GM12891 (cell line): ENCODE measurements at regions not wholly inside any gene's neighbourhood (a gene's known extent, or its start where the extent isn't known, plus 50 kb on each side); places are given as distances from the start of the nearest gene placed in this dataset.

Experiments
- PAX5 ChIP-seq: IDR thresholded peaks from 2 replicates; pipeline ENCODE4 v1.6.1; 2011; ENCODE audit warnings: low read length, moderate library complexity, mild to moderate bottlenecking; ENCODE audit not compliant: insufficient read depth, severe bottlenecking
- POLR2A ChIP-seq: IDR thresholded peaks from 2 replicates; pipeline ENCODE4 v1.6.1; 2011; ENCODE audit warnings: low read depth, low read length, control low read depth
- POLR2AphosphoS5 ChIP-seq: IDR thresholded peaks from 2 replicates; pipeline ENCODE4 v1.6.1; 2011; ENCODE audit warnings: low read depth, low read length, control low read depth
- SPI1 ChIP-seq: IDR thresholded peaks from 2 replicates; pipeline ENCODE4 v1.6.1; 2011; ENCODE audit warnings: low read depth, low read length, control low read depth
- TAF1 ChIP-seq: IDR thresholded peaks from 2 replicates; pipeline ENCODE4 v1.6.1; 2011; ENCODE audit warnings: low read depth, low read length, control low read depth

DNA sequence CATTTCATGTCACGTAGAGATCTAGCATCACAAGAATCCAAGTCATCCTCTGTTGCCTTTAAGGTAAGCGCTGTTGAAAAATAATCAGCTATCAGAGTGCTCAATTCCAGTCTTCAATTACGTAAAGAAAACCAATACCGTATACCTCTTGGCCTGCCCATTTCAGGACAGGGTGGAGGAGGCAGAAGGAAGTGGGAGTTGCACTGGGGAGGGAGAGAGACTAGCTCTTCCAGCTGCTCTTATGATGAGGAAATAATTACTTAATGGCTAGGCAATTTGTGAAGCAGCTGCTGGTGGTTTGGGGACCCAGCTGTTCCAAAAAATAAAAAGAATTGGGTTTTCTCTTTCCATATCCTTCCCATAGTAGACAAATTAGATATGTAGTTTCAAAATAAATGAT is 365.8 kb upstream of the MCTP2 start:
- no peak for TF ChIP-seq POLR2A
- TF ChIP-seq PAX5, result no peak
- TF ChIP-seq POLR2AphosphoS5, result no peak
- no peak for TF ChIP-seq TAF1
- TF ChIP-seq SPI1, result no peak
